ENCODE measurements at regions not wholly inside any gene's neighbourhood (a gene's known extent, or its start where the extent isn't known, plus 50 kb on each side); places are given as distances from the start of the nearest gene placed in this dataset.

DNA sequence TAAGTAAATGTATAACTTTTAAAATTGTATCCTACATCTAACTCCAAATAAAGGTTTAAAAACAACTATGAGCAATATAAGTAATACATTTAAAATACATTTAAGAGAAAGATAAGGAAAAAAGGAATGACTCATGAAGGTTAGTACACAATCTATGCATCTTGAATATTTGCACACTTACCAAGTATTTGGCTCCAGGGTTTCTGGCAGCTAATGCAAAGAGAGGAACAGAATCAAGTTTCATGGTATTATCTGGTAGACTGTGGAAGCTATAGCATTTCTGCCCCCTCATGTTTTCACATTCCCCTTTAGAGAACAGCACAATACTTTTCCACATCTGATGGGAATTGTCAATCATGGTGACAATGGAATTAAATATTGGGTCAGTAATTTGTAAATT, 132.1 kb downstream of the COX7C start:
- no peak for ATAC-seq
- Mint-ChIP-seq H3K9me3 (no peaks in the 10 kb centered on the region), H3K4me3 (no peak overlapping the region), H3K4me1 (ENCODE audit: low read depth) (no peaks in the 10 kb centered on the region), H3K27ac (no peak overlapping the region), H3K27me3 (no peaks in the 10 kb centered on the region), H3K36me3 (ENCODE audit: low read depth) (no peaks in the 10 kb centered on the region)
- intact Hi-C loops (cut with micrococcal nuclease), result no loop called here
- ChIA-PET CTCF (no interaction called here), POLR2A (no interaction called here)
- DNase-seq, result no peak
- TF ChIP-seq, protein P1, sequence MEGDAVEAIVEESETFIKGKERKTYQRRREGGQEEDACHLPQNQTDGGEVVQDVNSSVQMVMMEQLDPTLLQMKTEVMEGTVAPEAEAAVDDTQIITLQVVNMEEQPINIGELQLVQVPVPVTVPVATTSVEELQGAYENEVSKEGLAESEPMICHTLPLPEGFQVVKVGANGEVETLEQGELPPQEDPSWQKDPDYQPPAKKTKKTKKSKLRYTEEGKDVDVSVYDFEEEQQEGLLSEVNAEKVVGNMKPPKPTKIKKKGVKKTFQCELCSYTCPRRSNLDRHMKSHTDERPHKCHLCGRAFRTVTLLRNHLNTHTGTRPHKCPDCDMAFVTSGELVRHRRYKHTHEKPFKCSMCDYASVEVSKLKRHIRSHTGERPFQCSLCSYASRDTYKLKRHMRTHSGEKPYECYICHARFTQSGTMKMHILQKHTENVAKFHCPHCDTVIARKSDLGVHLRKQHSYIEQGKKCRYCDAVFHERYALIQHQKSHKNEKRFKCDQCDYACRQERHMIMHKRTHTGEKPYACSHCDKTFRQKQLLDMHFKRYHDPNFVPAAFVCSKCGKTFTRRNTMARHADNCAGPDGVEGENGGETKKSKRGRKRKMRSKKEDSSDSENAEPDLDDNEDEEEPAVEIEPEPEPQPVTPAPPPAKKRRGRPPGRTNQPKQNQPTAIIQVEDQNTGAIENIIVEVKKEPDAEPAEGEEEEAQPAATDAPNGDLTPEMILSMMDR (IDR thresholded peaks at IDR 0.05), result no peak

DNA sequence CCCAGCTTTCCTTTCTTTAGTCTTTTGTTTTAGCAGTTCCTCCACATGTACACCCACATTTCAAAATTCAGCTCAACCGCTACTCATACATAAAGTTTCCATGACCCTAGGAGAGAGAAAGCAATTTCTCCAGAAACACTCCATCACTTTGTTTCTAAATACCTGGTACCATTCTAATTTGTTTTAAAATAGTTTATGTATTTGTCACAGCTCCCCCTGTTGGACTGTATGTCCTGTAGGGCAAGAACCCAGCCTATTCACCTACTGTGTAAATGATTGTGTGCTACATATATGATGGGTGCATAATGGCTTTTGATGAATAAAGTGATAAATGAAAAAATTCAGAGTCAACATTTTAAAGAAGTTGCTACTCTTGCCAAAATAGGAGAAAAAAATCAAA, 139.1 kb downstream of the COX7C start:
- H3K4me3 Mint-ChIP-seq, result no peak overlapping the region
- POLR2A ChIA-PET, result no interaction called here

DNA sequence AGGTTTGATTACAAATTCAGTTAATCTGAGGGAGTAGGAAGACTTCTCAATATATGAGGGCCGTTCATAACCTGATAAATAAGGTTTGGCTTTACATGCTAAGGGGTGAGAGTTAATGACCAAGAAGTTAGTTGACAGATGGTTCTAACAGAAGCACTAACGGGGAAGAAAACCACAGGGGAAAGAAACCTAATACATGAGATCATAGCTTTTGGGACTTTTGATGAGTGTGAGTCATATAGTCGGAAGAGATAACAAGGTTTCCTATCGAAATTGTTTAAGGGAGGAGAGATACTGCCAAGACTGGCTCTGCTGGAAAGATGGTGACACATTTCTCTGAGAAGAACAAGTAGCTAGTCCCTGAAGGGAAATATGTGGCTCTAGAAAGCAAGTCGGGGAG, 140.1 kb downstream of the COX7C start:
- ChIA-PET CTCF (no interaction called here), POLR2A (no interaction called here)
- DNase-seq (no peak), ATAC-seq (no peak)
- no peak overlapping the region for H3K27ac Mint-ChIP-seq
- H3K27me3 Mint-ChIP-seq, result peaks cover 3% of the 10 kb centered on the region
- H3K9me3 Mint-ChIP-seq, result no peaks in the 10 kb centered on the region
- no peaks in the 10 kb centered on the region for H3K4me1 Mint-ChIP-seq (ENCODE audit: low read depth)
- intact Hi-C loops (cut with micrococcal nuclease), result no loop called here
- TF ChIP-seq, protein P1 (IDR thresholded peaks at IDR 0.05), result no peak
- no peaks in the 10 kb centered on the region for H3K36me3 Mint-ChIP-seq (ENCODE audit: low read depth)
- no peak overlapping the region for H3K4me3 Mint-ChIP-seq

More for the DNA sequence above, 139.1 kb downstream of the COX7C start:
- CTCF ChIA-PET, result no interaction called here
- ATAC-seq (no peak), DNase-seq (no peak)
- peaks cover 3% of the 10 kb centered on the region for H3K27me3 Mint-ChIP-seq
- H3K4me1 Mint-ChIP-seq (ENCODE audit: low read depth), result no peaks in the 10 kb centered on the region
- intact Hi-C loops (cut with micrococcal nuclease), result no loop called here
- H3K9me3 Mint-ChIP-seq, result no peaks in the 10 kb centered on the region
- TF ChIP-seq, protein P1 (IDR thresholded peaks at IDR 0.05), result no peak
- H3K36me3 Mint-ChIP-seq (ENCODE audit: low read depth), result no peaks in the 10 kb centered on the region
- no peak overlapping the region for H3K27ac Mint-ChIP-seq

DNA sequence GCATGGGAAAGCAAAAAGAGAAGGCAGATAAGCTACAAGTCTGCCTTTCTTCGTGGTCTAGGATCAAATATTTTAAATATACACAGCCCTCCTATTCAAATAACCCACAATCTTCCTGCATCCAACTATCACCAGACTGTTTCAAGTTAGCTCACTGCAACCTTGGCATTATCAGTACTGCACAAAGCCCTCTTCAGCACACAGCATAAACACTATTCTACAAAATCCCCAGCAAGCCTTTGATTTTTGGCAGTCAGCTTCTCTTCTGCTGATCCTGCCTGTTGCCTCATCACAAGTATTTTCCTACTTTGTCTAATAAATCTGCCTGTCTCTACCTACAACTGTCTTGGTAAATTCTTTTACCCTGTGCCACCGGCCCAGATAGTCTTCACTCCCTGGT, 142.9 kb downstream of the COX7C start:
- ATAC-seq (no peak), DNase-seq (no peak)
- no peak overlapping the region for H3K4me3 Mint-ChIP-seq
- intact Hi-C loops (cut with micrococcal nuclease), result no loop called here
- no peak overlapping the region for H3K27ac Mint-ChIP-seq
- H3K4me1 Mint-ChIP-seq (ENCODE audit: low read depth), result no peaks in the 10 kb centered on the region
- H3K36me3 Mint-ChIP-seq (ENCODE audit: low read depth), result no peaks in the 10 kb centered on the region
- TF ChIP-seq, protein P1 (IDR thresholded peaks at IDR 0.05), result no peak
- POLR2A ChIA-PET, result no interaction called here
- CTCF ChIA-PET, result interaction anchor here (1.7 kb wide), 1 partner anchor 8 kb away, joined by 4 read pairs; no protein-coding TSS in a partner anchor
- no peaks in the 10 kb centered on the region for H3K9me3 Mint-ChIP-seq
- H3K27me3 Mint-ChIP-seq, result peaks cover 5% of the 10 kb centered on the region

DNA sequence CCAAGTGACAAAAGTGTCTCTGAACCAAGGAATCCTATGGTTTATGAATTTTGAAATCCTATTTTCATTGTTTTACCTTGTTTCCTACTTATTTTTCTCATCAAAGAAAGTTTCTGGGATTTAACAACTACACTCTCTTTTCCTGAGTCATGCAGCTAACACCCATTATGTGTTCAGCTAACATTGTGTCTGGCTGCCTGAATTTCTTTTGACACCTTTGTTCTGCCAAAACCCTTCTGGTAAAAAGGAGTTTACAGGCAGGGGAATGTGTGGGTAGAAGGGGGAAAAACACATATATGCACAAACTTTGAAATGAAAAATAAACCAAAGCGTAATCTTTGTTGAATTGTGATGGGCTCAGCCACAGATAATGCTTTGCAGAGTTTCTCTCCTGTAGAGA, 146.2 kb downstream of the COX7C start:
- ChIA-PET POLR2A (no interaction called here), CTCF (no interaction called here)
- intact Hi-C loops (cut with micrococcal nuclease), result no loop called here
- Mint-ChIP-seq H3K27me3 (peaks cover 5% of the 10 kb centered on the region), H3K4me3 (no peak overlapping the region), H3K36me3 (ENCODE audit: low read depth) (no peaks in the 10 kb centered on the region), H3K4me1 (ENCODE audit: low read depth) (no peaks in the 10 kb centered on the region), H3K9me3 (no peaks in the 10 kb centered on the region), H3K27ac (no peak overlapping the region)
- DNase-seq, result no peak
- ATAC-seq, result no peak
- TF ChIP-seq, protein P1 (IDR thresholded peaks at IDR 0.05), result no peak
